ENCODE measurements at regions not wholly inside any gene's neighbourhood (a gene's known extent, or its start where the extent isn't known, plus 50 kb on each side); places are given as distances from the start of the nearest gene placed in this dataset.

GRCh38 chr18:65659312-65659711, 91.5 kb upstream of the CDH7 start:
- TF ChIP-seq CTCF (IDR thresholded peaks at IDR 0.05; ENCODE audit: low read depth, low read length) (no peak), EZH2phosphoT487 (IDR thresholded peaks at IDR 0.05; ENCODE audit: low read depth) (no peak)

Measured in OCI-LY3 (cell line).